HG03565 (cell line): ENCODE measurements at regions not wholly inside any gene's neighbourhood (a gene's known extent, or its start where the extent isn't known, plus 50 kb on each side); places are given as distances from the start of the nearest gene placed in this dataset.
"Not testable (repeated sequence)": the region's sequence is repeated elsewhere in the genome, so short reads cannot be mapped to it uniquely, and the experiment has no call there.

Experiments used
- ATAC-seq: cut with Tn5 transposase; IDR thresholded peaks from one replicate; pipeline ENCODE4 v1.9.1; 2021; ENCODE audit warnings: mild to moderate bottlenecking, moderate library complexity; ENCODE audit not compliant: unreplicated experiment

DNA sequence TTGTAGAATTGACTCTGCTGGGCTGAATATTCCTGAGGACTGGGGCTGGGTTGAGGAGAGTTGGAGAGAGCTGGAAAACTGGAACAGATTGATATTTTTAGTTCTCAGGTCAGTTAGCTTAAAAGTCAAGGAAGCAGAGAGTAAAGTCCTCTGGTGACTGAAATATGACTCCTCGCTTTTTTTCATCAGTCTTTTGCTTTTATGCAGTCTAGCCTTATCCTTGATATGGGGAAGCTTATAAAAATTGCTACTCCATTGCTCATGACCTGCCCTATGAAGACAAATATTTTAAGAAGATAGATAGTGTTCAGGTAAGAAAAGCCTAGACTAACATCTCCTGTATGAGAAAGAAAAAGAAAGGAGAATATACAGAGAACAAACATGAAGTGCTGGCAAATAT is 152.7 kb downstream of the C4orf33 start:
- ATAC-seq: no peak

DNA sequence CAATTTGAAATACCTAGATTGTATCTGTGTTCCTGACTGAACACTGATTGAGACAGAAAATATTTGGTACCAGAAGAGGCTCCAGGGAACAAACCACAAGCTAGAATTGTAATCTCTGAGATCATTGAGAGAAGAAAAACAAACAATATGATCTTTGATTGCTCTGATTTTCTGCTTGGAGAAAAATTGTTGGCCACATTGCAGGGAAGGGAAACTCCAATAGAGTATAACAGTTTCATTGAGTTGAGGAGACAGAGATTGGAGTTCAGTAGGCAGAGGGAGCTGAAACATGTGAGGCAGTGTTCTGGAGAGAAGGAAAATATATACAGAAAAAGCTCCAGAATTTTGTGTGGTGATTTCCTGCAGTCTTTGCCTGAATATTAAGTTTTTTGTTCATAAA is 158.2 kb downstream of the C4orf33 start:
- ATAC-seq: no peak

DNA sequence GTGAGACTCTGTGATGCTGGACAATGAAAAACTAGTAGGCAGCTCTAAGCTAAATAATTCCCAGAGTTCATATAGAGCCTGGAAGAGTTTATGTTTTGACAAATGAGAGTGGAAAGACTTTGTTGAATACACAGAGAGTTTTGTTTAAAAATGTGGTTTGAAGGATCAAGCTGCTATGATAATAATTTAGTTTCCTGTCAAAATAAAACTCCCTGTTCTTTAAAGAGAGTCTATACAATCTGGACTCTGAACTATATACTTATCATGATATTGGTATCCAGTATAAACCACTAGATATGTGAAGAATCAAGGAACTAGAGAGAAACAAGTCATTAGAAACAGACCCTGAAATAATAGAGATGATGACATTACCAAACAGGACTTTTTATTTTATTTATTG is 158.6 kb downstream of the C4orf33 start:
- ATAC-seq: no peak

DNA sequence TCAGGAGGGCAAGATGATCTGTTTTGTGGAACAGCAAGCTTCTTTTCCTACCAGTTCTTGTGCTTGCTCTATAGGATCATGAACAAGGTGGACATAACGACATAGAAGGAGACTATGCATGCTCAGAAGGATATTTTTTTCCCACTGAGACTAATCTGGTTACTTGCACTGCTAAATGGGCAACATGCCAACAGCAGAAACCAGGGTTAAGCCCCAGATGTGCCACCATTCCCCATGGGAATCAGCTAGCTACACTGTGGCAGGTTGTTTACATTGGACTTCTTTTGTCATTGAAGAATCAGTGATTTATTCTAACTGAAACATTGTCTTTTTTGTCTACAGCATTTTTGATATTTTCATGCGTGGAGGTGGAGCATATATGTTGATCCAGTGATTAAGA is 165.6 kb downstream of the C4orf33 start:
- ATAC-seq: no peak

DNA sequence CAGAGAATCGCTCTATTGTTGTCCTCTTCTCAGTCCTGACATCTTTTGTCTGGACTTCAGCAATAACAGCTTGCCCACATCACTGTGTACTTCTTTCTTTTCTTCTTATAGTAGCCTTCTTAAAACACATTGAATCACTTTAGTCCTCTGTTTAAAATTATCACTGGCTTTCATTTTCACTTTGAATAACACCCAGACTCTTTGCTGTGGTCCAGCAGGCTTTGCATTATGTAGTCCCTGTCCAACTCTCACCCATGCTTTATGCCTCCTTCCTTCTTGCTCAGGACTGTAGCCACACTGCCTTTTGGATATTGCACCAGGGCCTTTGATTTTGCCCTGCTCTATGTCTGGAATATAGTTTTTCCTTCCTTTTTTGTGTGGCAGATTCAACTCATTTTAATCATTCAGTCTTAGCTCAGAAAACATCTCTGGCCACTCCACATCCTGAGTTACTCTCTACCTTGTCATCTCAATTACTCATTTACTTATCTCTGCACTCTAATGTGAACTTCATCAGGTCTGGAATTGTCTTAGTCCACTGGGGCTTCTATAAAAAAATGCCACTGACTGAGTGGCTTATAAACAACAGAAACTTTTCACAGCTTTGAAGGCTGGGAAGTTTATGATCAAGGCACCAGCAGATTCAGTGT is 168.2 kb downstream of the C4orf33 start:
- peak; percentile 98 for ATAC-seq

- no peak for ATAC-seq
These were observed 182.9 kb downstream of the C4orf33 start for GRCh38 chr4:129278868-129279267.

DNA sequence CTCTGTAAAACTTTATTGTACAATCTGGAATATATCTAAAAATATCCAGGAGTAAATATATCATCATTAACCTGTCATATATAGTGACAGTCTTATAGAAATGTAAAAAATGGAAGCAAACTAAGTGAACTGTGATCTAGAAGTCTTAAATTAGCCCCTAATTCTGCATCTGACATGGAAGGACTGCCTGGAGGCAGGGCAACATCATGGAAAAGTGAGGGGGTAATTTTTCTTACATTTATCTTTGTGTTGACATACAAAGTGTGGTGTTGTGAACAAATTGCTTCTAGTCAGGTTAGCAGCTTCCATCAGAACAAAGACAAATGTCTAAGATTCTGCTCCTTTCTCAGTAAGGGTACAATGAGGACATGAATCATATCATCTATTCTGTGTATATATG is 186.3 kb downstream of the C4orf33 start:
- no peak for ATAC-seq

DNA sequence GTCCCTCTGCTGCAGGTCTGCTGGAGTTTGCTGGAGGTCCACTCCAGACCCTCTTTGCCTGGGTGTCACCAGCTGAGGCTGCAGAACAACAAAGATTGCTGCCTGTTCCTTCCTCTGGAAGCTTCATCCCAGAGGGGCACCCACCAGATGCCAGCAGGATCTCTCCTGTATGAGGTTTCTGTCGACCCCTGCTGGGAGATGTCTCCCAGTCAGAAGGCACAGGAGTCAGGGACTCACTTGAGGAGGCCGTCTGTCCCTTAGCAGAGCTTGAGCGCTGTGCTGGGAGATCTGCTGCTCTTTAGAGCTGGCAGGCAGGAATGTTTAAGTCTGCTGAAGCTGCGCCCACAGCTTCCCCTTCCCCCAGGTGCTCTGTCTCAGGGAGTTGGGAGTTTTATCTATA is 196.2 kb downstream of the C4orf33 start:
- not testable (repeated sequence) for ATAC-seq

GRCh38 chr4:129314781-129315180 is 218.8 kb downstream of the C4orf33 start:
- ATAC-seq: no peak

- no peak for ATAC-seq
These were observed 227.0 kb downstream of the C4orf33 start for GRCh38 chr4:129322920-129323319.

DNA sequence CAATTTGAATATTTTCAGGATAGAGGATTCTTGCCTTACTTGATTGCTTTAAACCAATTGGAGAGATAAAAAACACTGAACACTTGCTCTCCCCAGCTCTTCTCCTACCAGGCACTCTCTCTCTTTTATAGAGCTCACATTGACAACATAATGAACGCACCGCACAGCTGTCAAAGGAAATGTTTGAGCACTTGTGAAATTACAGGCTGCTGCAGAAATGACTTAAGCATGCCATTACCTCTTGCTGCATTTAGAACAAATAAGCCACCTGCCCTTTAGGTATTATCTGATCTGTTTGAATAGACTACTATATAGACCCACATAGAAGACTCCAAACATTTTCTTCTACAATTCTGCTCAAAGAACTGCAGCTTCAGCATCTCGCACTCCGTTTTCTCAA is 227.7 kb downstream of the C4orf33 start:
- no peak for ATAC-seq

DNA sequence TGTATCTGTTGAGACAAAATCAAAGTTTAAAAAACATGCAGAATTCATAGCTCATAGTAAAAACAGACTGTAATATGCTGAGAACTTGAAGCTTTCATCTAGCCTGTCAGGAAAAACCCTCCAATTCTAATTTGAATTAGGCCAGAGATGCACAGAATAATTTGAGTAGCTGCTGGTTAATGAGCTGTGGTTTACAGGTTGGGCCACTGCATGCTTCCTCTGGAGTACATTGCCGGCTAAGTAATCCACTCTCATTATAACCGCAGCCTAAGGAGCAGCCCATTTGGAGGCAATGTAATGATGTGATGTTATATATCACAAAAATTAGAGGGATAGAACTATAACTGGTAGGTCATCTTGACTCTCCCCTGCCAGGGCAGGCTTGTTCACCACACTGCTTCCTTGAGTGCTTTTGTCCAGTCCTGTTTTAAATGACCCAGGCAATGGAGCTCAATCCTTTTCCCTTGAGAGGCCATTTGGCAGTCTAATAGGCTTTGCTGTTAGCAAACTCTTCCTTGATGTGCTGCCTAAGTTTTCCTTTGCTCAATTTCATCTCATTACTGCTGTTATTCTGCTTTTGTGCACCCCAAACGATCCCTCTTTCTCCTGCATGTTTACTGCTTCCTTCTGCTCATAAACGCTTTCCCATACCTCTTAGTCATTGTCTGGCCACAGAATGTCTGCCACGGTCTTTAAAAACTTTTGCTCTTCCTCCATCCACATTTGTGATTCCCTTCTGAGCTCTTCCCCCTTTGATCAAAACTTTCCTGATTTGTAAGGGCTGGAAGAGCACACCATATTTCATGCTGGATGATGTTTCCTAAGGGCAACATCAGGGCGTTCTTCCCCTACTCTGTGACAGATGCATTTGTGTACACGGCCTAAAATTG is 230.9 kb downstream of the C4orf33 start:
- no peak for ATAC-seq

DNA sequence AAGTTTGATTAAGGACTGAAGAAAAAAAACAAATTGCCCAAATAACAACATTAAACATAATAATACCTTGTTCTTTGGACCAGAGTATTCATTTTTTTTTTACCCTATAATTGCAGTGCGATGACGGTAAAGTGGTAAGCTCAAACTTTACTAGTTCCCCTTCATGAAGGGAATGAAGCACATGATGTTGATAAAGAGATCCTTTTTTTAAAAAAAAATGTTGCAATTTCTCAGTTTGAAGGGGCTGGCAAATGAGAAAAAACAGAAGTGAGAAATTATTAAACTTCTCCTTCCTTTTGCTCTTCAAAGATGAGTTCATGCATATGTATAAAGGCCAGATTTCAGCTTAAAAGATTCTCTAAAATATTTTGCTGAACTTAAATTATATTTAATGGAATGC is 231.7 kb downstream of the C4orf33 start:
- no peak for ATAC-seq

DNA sequence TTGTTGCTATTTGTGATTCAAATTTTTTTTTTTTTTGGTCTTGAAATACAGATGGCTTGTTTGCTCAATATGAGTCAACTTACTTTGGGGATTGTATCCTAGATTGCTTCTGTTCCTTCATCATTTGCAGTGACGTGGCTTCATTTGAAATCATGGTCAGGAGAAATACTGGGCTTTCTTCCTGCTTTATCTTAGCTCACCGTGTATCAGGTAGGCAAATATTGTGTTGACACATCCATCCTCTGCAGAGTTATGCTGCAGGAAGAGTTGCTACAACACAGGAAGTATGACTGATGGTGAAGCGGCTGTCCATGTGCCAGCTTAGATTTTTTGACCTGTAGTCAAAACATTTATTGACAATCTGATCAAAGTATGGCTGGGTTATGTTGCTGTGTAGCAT is 232.2 kb downstream of the C4orf33 start:
- ATAC-seq: no peak

DNA sequence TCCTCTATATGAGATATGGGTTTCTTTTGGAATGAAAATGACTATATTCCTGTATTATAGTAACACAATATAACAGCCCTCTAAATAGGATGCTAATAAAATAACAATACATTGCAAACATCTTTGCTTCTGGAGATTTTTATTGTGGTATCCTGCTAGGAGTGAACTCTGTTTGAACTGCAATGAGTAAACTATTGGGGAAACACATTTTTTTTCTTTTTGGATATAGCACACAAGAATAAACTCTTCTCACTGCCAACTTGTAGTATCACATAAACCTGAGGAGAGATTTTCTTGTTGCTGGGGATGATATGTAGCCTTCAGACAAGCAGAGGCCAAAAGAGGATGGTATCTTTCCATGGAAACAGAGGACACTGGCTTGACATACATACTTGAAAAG is 238.2 kb downstream of the C4orf33 start:
- no peak for ATAC-seq

DNA sequence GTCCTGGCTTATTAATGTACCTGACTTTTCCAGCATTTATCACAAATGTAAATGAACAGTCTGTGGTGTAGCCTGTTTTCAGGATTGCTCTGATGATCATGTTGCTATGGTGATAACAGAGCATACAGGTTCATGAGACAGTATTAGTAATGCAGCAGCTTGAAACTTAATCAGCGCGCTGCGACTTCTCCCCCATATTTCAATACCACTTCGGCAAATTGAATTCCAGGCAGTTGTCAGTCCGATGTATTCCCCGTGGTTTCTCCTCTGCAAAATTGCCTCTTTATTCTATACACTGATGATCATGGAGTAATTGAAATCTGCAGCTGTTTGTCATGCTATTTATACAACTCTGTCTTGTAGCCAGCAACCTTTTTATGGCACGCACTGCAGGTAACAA is 239.3 kb downstream of the C4orf33 start:
- ATAC-seq: no peak

GRCh38 chr4:129335818-129336217 is 239.9 kb downstream of the C4orf33 start:
- ATAC-seq: no peak

DNA sequence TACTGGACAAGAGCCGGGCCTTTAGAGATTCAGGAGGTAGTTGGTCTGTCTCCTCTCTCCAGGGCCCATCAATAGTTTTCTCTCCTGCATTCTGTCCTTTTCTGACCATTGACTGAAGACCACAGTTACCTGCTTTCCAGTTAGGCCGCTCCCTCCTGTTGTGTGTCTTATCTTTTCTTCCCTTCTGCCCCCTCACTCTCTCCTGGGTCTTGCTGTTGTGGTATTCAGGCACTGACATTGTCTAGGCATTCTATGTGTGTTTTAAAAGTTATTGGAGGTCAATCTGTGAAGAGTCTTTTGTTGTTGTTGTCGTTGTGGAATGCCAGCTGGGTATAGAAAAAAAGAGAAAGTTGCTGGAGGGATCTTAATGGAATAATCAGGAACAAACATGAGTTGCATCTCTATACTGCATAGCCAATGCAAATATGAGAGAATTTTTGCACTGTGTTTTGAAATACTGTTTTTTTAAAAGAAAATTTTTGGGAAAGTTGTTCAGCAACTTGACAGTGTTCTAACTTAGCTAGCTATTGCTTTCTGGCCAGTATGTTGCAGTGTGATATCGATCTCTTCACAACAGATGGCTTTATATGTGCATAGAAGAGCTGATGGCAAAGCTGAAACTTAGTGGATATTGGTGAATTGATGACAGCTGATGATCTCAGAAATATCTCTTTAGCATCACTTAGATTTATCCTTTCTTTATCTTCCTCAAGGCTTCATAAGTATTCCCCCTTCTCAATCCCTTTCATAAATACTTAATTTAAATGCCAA is 240.7 kb downstream of the C4orf33 start:
- no peak for ATAC-seq

DNA sequence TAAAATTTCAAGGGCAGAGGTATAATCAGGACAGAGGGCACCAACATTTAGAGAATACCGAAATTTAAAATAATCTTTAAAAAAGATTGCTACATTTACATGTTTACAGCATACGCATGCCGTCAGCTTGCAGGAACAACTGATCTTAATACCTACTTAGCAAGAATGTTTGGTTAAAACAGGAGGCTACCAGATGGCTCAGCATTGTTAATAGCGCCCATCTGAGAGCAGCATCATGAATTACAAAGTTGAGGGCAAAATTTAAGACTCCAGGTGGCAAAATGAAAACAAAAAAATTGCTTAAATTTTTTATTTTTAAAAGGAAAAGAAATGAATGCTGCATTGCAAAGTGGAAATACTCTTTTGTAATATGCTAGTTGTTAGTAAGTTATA is 241.3 kb downstream of the C4orf33 start:
- ATAC-seq: no peak

DNA sequence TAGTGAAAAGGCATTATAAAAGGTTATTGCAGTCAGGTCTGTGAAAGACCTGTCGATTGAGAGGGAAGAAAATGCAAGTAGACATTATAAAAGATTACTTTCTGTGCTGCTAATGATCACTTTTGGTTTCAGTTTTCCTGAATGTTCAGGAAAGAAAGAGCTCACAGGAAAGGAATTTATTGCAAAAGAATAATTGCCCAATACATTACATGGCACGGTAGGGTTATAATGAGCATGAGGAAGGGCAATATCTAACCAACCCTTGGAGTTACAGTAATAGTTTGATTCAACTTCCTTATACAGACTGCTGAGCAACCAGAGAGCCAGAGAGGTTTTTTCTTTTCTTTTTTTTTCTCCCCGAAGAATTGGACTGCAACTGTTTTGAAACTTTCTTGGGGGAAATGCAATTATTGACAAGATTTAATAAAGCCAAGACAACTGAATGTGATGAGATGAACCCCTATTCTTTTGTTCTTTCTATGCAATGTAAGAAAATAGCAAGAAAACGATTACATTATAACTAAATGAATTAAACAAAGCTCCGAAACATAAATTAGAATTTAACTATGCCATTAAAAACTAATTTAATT is 247.0 kb downstream of the C4orf33 start:
- ATAC-seq: no peak

GRCh38 chr4:129344058-129344457 is 248.1 kb downstream of the C4orf33 start:
- no peak for ATAC-seq
